Cardiac fibroblast (primary cell): ENCODE measurements at regions not wholly inside any gene's neighbourhood (a gene's known extent, or its start where the extent isn't known, plus 50 kb on each side); places are given as distances from the start of the nearest gene placed in this dataset.

Experiments used
- DNase-seq, 2 donors: peaks; one replicate each; pipeline versions ENCODE4 v3.0.0 to v3.0.0-alpha.2; 2010; ENCODE audit warnings: low read depth in 2 of 2
- H3K4me3 ChIP-seq, 2 donors: replicated peaks in 1 of 2; 1 replicate in 1 of 2; 2 replicates in 1 of 2; pipeline ENCODE4 v1.5.1; 2011; ENCODE audit warnings: low read depth in 2 of 2, low read length in 2 of 2, mild to moderate bottlenecking in 2 of 2, moderate library complexity in 1 of 2
- CTCF ChIP-seq: IDR thresholded peaks from one replicate; pipeline ENCODE4 v1.5.1; 2011; ENCODE audit warnings: low read depth, mild to moderate bottlenecking, low read length, inconsistent platforms

GRCh38 chr11:10634407-10634806 is 59.1 kb downstream of the IRAG1 start:
- H3K4me3 ChIP-seq: no peak overlapping the region
- no peak for TF ChIP-seq CTCF
- DNase-seq: no peak

DNA sequence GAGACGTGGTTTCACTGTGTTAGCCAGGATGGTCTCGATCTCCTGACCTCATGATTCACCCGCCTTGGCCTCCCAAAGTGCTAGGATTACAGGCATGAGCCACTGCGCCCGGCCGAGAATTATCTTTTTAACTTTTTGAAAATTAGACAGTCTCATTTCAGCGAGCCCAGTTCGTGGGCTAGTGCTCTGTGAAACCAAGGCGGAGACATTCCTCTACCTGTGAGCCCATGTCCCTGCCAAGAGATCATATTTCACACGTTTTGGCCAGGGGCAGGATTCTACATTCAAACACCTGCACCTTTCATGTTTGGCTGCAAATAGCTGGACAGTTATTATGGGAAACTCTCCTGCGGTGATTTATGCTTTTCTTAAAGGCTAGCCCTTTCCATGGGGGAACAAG is 60.3 kb downstream of the IRAG1 start:
- TF ChIP-seq CTCF: no peak

GRCh38 chr11:10632483-10632882 is 61.1 kb downstream of the IRAG1 start:
- no peak for DNase-seq
- no peak overlapping the region for H3K4me3 ChIP-seq
- TF ChIP-seq CTCF: no peak

More for the DNA sequence above, 60.3 kb downstream of the IRAG1 start:
- no peak overlapping the region for H3K4me3 ChIP-seq
- DNase-seq: no peak

DNA sequence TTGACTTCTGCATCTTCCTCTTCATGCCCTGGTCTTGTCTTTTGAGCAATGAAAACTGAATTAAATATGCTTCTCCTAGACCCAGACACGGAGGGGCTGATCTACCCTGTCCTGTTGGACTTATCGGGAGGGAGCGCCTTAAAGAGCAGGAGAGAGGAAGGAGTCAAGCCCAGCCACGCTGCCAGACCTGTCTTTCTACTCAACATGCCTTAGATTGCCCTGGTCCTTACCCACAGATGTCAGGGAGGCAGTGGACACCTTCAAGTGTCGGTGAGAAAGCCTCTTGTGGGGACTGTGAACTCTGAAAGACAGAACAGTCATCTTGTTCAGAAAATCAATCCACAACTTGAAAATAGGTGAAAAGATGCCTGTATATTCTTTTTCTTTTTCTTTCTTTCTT is 61.8 kb downstream of the IRAG1 start:
- TF ChIP-seq CTCF: no peak
- no peak overlapping the region for H3K4me3 ChIP-seq
- no peak for DNase-seq

DNA sequence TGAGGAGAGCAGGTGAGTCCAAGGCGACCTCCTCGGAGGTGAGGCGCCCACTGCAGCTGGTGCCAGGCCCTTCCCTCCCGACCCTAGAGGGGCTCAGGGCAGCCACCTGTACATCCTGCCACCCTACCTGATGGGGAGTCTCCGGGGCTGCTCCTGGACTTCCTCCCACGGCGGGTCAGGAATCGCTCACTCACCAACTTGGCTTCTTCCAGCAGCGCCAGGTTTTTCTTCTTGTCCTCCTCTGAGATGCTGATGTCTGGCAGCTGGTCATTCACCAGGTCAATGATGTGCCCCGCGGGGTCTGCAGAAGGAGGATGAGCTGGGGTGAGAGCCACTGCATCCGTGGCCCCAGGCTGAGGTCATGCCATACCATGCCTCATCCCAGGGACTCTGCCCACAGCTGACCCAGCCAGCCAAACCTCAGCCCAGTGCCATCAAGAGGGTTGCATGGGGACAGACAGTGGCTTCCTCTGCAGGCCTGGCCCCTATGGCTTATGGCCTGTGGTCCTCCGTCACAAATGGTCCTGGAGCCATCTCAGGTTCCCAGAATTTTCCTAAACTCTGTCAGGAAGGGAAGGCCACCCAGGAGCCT is 61.0 kb upstream of the LYVE1 start:
- no peak for TF ChIP-seq CTCF
- DNase-seq: no peak
- H3K4me3 ChIP-seq: no peak overlapping the region

DNA sequence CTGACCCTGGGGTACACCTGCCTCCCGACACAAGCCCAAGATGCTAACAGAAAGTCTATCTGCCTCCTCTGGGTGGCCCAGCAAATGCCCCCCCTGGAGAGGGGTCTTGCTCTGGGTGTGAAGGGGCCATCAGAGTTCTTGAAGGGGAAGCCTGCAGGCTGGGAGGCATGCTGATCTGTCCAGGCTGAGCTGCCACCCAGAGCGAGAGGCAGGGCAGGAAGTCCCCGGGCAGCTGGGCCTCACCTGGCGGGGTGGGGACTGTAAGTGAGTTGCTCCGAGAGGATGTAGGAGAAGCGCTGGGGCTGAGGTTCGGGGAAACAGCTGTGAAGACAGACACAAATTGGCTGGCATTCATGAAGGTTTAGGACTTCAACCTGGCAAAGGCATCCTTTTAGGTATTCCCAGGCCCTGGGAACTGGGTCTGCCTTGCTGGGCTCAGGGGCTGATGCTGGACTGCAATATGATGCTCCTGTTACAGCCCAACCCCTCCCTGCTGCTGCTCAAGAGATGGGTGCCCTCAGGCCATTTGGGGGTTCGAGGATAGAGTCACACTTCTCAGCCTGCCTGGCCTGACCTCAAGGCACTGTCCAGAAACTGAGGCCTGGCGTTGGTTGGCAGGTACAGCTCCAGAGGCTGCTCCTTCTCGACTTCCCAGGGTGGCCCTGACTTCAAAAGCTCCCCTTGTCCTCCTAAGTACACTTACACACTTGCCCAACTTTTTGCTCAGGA is 60.2 kb upstream of the LYVE1 start:
- no peak overlapping the region for H3K4me3 ChIP-seq
- DNase-seq: no peak
- TF ChIP-seq CTCF: no peak
